ENCODE measurements at regions not wholly inside any gene's neighbourhood (a gene's known extent, or its start where the extent isn't known, plus 50 kb on each side); places are given as distances from the start of the nearest gene placed in this dataset.

DNA sequence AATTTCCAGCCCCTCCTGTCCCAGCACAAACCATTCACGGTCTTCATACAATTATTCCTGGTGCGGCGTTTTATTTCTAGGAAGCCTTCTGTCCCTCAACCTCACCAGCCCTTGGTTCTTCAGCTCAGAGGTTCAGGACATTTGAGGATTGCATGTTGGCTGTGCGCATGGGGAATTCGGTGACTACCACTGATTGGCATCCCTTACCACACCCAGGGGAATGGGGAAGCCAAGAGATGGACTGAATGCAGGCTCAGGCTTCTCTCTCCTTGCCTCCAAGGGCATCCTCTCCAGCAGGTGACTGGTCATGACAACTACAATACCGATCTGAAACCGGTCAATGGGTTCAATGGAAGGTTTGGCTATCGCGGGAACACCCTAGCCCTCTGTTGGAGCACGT lies 153.8 kb downstream of the MTHFS start:
- TF ChIP-seq, protein P1, sequence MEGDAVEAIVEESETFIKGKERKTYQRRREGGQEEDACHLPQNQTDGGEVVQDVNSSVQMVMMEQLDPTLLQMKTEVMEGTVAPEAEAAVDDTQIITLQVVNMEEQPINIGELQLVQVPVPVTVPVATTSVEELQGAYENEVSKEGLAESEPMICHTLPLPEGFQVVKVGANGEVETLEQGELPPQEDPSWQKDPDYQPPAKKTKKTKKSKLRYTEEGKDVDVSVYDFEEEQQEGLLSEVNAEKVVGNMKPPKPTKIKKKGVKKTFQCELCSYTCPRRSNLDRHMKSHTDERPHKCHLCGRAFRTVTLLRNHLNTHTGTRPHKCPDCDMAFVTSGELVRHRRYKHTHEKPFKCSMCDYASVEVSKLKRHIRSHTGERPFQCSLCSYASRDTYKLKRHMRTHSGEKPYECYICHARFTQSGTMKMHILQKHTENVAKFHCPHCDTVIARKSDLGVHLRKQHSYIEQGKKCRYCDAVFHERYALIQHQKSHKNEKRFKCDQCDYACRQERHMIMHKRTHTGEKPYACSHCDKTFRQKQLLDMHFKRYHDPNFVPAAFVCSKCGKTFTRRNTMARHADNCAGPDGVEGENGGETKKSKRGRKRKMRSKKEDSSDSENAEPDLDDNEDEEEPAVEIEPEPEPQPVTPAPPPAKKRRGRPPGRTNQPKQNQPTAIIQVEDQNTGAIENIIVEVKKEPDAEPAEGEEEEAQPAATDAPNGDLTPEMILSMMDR (IDR thresholded peaks at IDR 0.05), result no peak
- TF ChIP-seq POLR2A (IDR thresholded peaks at IDR 0.05), result no peak
